PC-9 (cell line): ENCODE measurements at regions not wholly inside any gene's neighbourhood (a gene's known extent, or its start where the extent isn't known, plus 50 kb on each side); places are given as distances from the start of the nearest gene placed in this dataset.
A peak's percentile ranks its signal among the peaks of the same experiment; 100 is the strongest.

Experiments used
- BruUV-seq: library from RNA; stranded (reverse); fragments of 400-500 nt; replicated peaks from 2 replicates; lab custom pipeline; 2021; lab: Mats Ljungman, UMichigan
- CTCF ChIA-PET: fragments of 300-600 bp; sonication (Branson Sonifier 250); formaldehyde crosslinking; loops from one replicate; lab custom pipeline; 2022; ENCODE audit warnings: antibody characterized with exemption; lab: Charles Lee
- POLR2A ChIA-PET: fragments of 300-600 bp; sonication (Branson Sonifier 250); formaldehyde crosslinking; loops from one replicate; lab custom pipeline; 2022; ENCODE audit warnings: antibody characterized with exemption; ENCODE audit not compliant: unreplicated experiment; lab: Charles Lee
- DNase-seq, 2 experiments: peaks; one replicate each; pipeline versions ENCODE4 v3.0.0 to v3.0.0-alpha.2; 2015 to 2022; ENCODE audit warnings: mixed read lengths in 1 of 2
- H2AFZ ChIP-seq: fragments of 200-600 bp; sonication (generic); 2 replicates; pipeline ENCODE4 v1.8.1; 2017; ENCODE audit warnings: antibody characterized with exemption
- H3F3A ChIP-seq: fragments of 200-600 bp; sonication (generic); 2 replicates; pipeline ENCODE4 v1.8.1; 2017; ENCODE audit warnings: antibody characterized with exemption, mild to moderate bottlenecking, low read depth; ENCODE audit not compliant: insufficient read depth
- H3K27ac ChIP-seq: fragments of 200-600 bp; sonication (generic); 2 replicates; pipeline ENCODE4 v1.6.1; 2016; ENCODE audit warnings: mixed run types
- H3K27me3 ChIP-seq: fragments of 200-600 bp; sonication (generic); 2 replicates; pipeline ENCODE4 v1.6.1; 2016; ENCODE audit warnings: low read depth, mixed run types; ENCODE audit not compliant: insufficient read depth
- H3K36me3 ChIP-seq: fragments of 200-600 bp; sonication (generic); 2 replicates; pipeline ENCODE4 v1.6.1; 2016; ENCODE audit warnings: low read depth, mixed run types
- H3K4me1 ChIP-seq: fragments of 200-600 bp; sonication (generic); replicated peaks from 2 replicates; pipeline ENCODE4 v1.6.1; 2016; ENCODE audit warnings: mixed run types; ENCODE audit not compliant: insufficient read depth
- H3K4me2 ChIP-seq: fragments of 200-600 bp; sonication (generic); 2 replicates; pipeline ENCODE4 v1.6.1; 2017; ENCODE audit warnings: mixed run types
- H3K4me3 ChIP-seq: fragments of 200-600 bp; sonication (generic); 2 replicates; pipeline ENCODE4 v1.6.1; 2016; ENCODE audit warnings: mixed run types
- H3K79me2 ChIP-seq: fragments of 200-600 bp; sonication (generic); 2 replicates; pipeline ENCODE4 v1.6.1; 2017; ENCODE audit warnings: low read depth, mixed run types
- H3K9me2 ChIP-seq: fragments of 200-600 bp; sonication (generic); 2 replicates; pipeline ENCODE4 v1.8.1; 2017; ENCODE audit warnings: mild to moderate bottlenecking; ENCODE audit not compliant: insufficient read depth
- H3K9me3 ChIP-seq: fragments of 200-600 bp; sonication (generic); 2 replicates; pipeline ENCODE4 v1.8.1; 2016; ENCODE audit warnings: low read depth; ENCODE audit not compliant: insufficient read depth
- H4K20me1 ChIP-seq: fragments of 200-600 bp; sonication (generic); 2 replicates; pipeline ENCODE4 v1.8.1; 2017; ENCODE audit not compliant: insufficient read depth
- EZH2 ChIP-seq: fragments of 200-600 bp; sonication (generic); IDR thresholded peaks from 2 replicates; pipeline ENCODE4 v1.8.0; 2017; ENCODE audit warnings: antibody characterized with exemption, low read depth
- intact Hi-C: fragments of 100-400 bp; cut with micrococcal nuclease; formaldehyde crosslinking; loops from one replicate; pipeline ENCODE4 v1.10.0; 2022; ENCODE audit not compliant: unreplicated experiment
- TF ChIP-seq, protein P1 (sequence below): fragments of 200-600 bp; sonication (generic); conservative IDR thresholded peaks from 2 replicates; pipeline ENCODE4 v1.6.1; 2017; ENCODE audit warnings: mixed run types, antibody characterized with exemption, mild to moderate bottlenecking, moderate library complexity

DNA sequence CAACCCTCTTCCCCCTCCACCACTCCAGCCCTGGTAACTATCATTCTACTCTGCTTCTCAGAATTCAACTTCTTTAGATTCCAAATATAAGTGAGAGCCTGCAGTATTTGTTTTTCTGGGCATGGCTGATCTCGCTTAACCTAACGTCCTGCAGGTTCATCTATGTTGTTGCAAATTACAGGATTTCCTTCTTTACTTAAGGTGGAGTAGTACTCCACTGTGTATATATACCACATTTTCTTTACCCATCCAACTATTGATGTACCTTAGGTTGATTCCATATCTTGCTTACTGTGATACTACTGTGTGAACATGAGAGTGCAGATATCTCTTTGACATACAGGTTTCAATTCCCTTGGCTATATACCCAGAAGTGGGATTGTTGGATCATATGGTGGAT is 106.3 kb upstream of the ZNF366 start:
- POLR2A ChIA-PET = no interaction called here
- H3K9me3 ChIP-seq = no peaks in the 10 kb centered on the region

GRCh38 chr5:72612810-72613209 is 105.6 kb upstream of the ZNF366 start:
- no peaks in the 10 kb centered on the region for H3K9me2 ChIP-seq
- DNase-seq = no peak
- no peaks in the 10 kb centered on the region for H3K36me3 ChIP-seq
- BruUV-seq = no TSS peak
- H2AFZ ChIP-seq = no peak overlapping the region
- H3K9me3 ChIP-seq = no peaks in the 10 kb centered on the region
- POLR2A ChIA-PET = no interaction called here
- intact Hi-C loops = loop anchor here (5.0 kb wide), 1 partner anchor 109 kb away; no protein-coding TSS in a partner anchor
- no peaks in the 10 kb centered on the region for H3K4me1 ChIP-seq
- TF ChIP-seq, protein P1, sequence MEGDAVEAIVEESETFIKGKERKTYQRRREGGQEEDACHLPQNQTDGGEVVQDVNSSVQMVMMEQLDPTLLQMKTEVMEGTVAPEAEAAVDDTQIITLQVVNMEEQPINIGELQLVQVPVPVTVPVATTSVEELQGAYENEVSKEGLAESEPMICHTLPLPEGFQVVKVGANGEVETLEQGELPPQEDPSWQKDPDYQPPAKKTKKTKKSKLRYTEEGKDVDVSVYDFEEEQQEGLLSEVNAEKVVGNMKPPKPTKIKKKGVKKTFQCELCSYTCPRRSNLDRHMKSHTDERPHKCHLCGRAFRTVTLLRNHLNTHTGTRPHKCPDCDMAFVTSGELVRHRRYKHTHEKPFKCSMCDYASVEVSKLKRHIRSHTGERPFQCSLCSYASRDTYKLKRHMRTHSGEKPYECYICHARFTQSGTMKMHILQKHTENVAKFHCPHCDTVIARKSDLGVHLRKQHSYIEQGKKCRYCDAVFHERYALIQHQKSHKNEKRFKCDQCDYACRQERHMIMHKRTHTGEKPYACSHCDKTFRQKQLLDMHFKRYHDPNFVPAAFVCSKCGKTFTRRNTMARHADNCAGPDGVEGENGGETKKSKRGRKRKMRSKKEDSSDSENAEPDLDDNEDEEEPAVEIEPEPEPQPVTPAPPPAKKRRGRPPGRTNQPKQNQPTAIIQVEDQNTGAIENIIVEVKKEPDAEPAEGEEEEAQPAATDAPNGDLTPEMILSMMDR = no peak
- no peak for TF ChIP-seq EZH2
- no peaks in the 10 kb centered on the region for H4K20me1 ChIP-seq
- no peaks in the 10 kb centered on the region for H3F3A ChIP-seq
- H3K27me3 ChIP-seq = no peaks in the 10 kb centered on the region
- CTCF ChIA-PET = no interaction called here
- H3K27ac ChIP-seq = no peak overlapping the region
- no peaks in the 10 kb centered on the region for H3K79me2 ChIP-seq
- H3K4me2 ChIP-seq = no peak overlapping the region
- H3K4me3 ChIP-seq = no peak overlapping the region

More for the DNA sequence above, 106.3 kb upstream of the ZNF366 start:
- Histone ChIP-seq H3F3A (no peaks in the 10 kb centered on the region), H3K4me3 (no peak overlapping the region), H3K9me2 (no peaks in the 10 kb centered on the region), H3K4me1 (no peaks in the 10 kb centered on the region), H4K20me1 (no peaks in the 10 kb centered on the region), H3K27me3 (no peaks in the 10 kb centered on the region), H3K4me2 (no peak overlapping the region), H3K27ac (no peak overlapping the region), H3K79me2 (no peaks in the 10 kb centered on the region), H2AFZ (no peak overlapping the region), H3K36me3 (no peaks in the 10 kb centered on the region)
- intact Hi-C loops = loop anchor here (5.0 kb wide), 1 partner anchor 109 kb away; no protein-coding TSS in a partner anchor
- TF ChIP-seq EZH2 = no peak
- TF ChIP-seq, protein P1 = no peak
- CTCF ChIA-PET = no interaction called here
- no TSS peak for BruUV-seq
- no peak for DNase-seq

DNA sequence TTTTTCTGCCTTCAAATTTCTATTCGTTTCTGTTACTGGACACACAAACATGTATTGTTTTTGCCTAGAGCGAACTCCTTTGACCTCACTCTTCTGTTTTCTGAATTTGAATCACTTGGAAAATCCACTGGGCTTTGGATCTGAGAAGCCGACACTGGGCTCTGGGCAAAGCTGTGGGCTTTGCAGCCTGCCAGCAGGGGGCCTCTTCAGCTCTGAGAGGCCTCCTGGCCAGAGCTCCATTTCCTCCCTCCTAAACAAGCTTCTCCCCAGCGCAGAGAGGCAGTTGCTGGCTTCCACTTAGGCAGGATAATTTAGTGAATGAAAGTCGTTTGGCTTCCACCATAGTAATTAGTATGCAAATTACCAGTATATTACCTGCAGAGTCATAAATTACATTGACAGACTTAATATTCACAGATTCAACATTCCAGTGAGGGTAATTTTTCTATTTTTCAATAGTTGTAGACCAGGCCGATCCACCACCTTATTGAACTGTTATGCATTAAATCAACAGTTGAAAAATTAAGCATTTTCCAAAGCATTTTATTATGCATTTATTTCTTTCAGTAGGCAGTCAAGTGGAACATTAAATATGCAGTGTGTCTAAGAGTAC is 104.0 kb upstream of the ZNF366 start:
- peak in 1 of 2 experiments; percentile 56 for DNase-seq
- no peaks in the 10 kb centered on the region for H3K36me3 ChIP-seq
- H3K4me2 ChIP-seq = no peak overlapping the region
- no peaks in the 10 kb centered on the region for H3K9me2 ChIP-seq
- BruUV-seq = no TSS peak
- no peaks in the 10 kb centered on the region for H3F3A ChIP-seq
- TF ChIP-seq, protein P1 = peak; percentile 90
- TF ChIP-seq EZH2 = no peak
- no peak overlapping the region for H2AFZ ChIP-seq
- ChIA-PET CTCF (interaction anchor here (2.1 kb wide), 1 partner anchor 207 kb away, joined by 18 read pairs; no protein-coding TSS in a partner anchor), POLR2A (interaction anchor here (0.6 kb wide), 1 partner anchor 242 kb away, joined by 4 read pairs; no protein-coding TSS in a partner anchor)
- H3K27ac ChIP-seq = no peak overlapping the region
- H3K4me1 ChIP-seq = no peaks in the 10 kb centered on the region
- no peaks in the 10 kb centered on the region for H3K9me3 ChIP-seq
- H3K79me2 ChIP-seq = no peaks in the 10 kb centered on the region
- H3K27me3 ChIP-seq = no peaks in the 10 kb centered on the region
- intact Hi-C loops = loop anchor here (1.0 to 5.0 kb wide), 3 partner anchors 48 to 208 kb away; no protein-coding TSS in a partner anchor
- H4K20me1 ChIP-seq = no peaks in the 10 kb centered on the region
- no peak overlapping the region for H3K4me3 ChIP-seq
